ENCODE measurements at regions not wholly inside any gene's neighbourhood (a gene's known extent, or its start where the extent isn't known, plus 50 kb on each side); places are given as distances from the start of the nearest gene placed in this dataset.

GRCh38 chr2:240206630-240207029, 66.2 kb upstream of the OTOS start:
- ChIA-PET POLR2A (no interaction called here), CTCF (no interaction called here), RAD21 (ENCODE audit: unreplicated experiment) (no interaction called here), SMC1A (ENCODE audit: uncharacterized antibody, unreplicated experiment) (no interaction called here)
- intact Hi-C loops (cut with micrococcal nuclease; ENCODE audit: unreplicated experiment) (no loop called here), in situ Hi-C loops (cut with MboI) (no loop called here)
- no peaks in the 10 kb centered on the region for H3K4me1 ChIP-seq (ENCODE audit: control insufficient read depth, insufficient read depth, low read length)
- TF ChIP-seq SUPT20H (IDR thresholded peaks at IDR 0.05; ENCODE audit: borderline replicate concordance, control insufficient read depth, low read depth, low read length) (no peak), DPF2 (IDR thresholded peaks at IDR 0.05) (no peak), IKZF2 (IDR thresholded peaks at IDR 0.05) (no peak), FOXM1 (IDR thresholded peaks at IDR 0.05; ENCODE audit: low read depth, low read length) (no peak), TCF12 (IDR thresholded peaks at IDR 0.05; ENCODE audit: low read depth, low read length) (no peak), HDAC2 (IDR thresholded peaks at IDR 0.05) (no peak), MYB (IDR thresholded peaks at IDR 0.05; ENCODE audit: borderline replicate concordance, low read depth, low read length) (no peak), IRF3 (IDR thresholded peaks at IDR 0.05) (no peak), ASH2L (IDR thresholded peaks at IDR 0.05; ENCODE audit: borderline replicate concordance, low read depth) (no peak), ZNF384 (IDR thresholded peaks at IDR 0.05; ENCODE audit: borderline replicate concordance, low read depth, low read length) (no peak)
- H3K9me3 ChIP-seq (replicated peaks; ENCODE audit: control insufficient read depth, insufficient read depth, low read length): no peaks in the 10 kb centered on the region; the same call in 2 of the 3 replicates
- 77% methylated on average over 4 of the region's 4 CpGs for WGBS (ENCODE audit: insufficient coverage, insufficient replicate concordance, low lambda C conversion rate, missing lambda C conversion rate)
- no peaks in the 10 kb centered on the region for H4K20me1 ChIP-seq (ENCODE audit: control insufficient read depth, insufficient read depth)
- BruUV-seq (replicated peaks): no TSS peak
- no peak for DNase-seq (ENCODE audit: low read depth, low spot score)
- H3K4me2 ChIP-seq (ENCODE audit: control insufficient read depth, insufficient read depth): no peak overlapping the region
- no peak for FAIRE-seq
- no peaks in the 10 kb centered on the region for H3K79me2 ChIP-seq (ENCODE audit: control insufficient read depth, insufficient read depth, low read length)
- H3K27ac ChIP-seq (ENCODE audit: control insufficient read depth, insufficient read depth): no peak overlapping the region
- peaks cover 2 to 3% of the 10 kb centered on the region in 2 experiments for H3K27me3 ChIP-seq (replicated peaks in 1 of 2; ENCODE audit: control insufficient read depth in 2 of 2, insufficient read depth in 2 of 2, low read length in 1 of 2)
- no peak for ATAC-seq
- no peak overlapping the region for H2AFZ ChIP-seq (ENCODE audit: control insufficient read depth, low read depth, low read length)
- no peak overlapping the region for H3K4me3 ChIP-seq
- H3K9ac ChIP-seq (ENCODE audit: control insufficient read depth, insufficient read depth, low read length): no peak overlapping the region
- H3K36me3 ChIP-seq (ENCODE audit: control insufficient read depth in 2 of 2, insufficient read depth in 2 of 2, low read length in 1 of 2): no peaks in the 10 kb centered on the region

Measured in GM12878 (cell line).